Common myeloid progenitor, CD34-positive (primary cell): ENCODE measurements at regions not wholly inside any gene's neighbourhood (a gene's known extent, or its start where the extent isn't known, plus 50 kb on each side); places are given as distances from the start of the nearest gene placed in this dataset.

Experiments used
- CTCF ChIA-PET: fragments of 350-600 bp; sonication (Branson Sonifier 250); formaldehyde crosslinking; loops from one replicate; lab custom pipeline; 2021; ENCODE audit warnings: antibody characterized with exemption; lab: Charles Lee
- POLR2A ChIA-PET: fragments of 350-600 bp; sonication (Branson Sonifier 250); formaldehyde crosslinking; loops from one replicate; lab custom pipeline; 2021; ENCODE audit warnings: antibody characterized with exemption; lab: Charles Lee
- DNase-seq, 3 donors: peaks; one replicate each; pipeline versions ENCODE4 v3.0.0 to v3.0.0-alpha.2; 2013
- H3K27ac ChIP-seq, 2 experiments: 1 replicate in 1 of 2; 2 replicates in 1 of 2; pipeline ENCODE4 v1.7.0; 2013; ENCODE audit warnings: inconsistent platforms in 2 of 2, low read length in 2 of 2, mild to moderate bottlenecking in 2 of 2, low read depth in 1 of 2, moderate library complexity in 1 of 2; ENCODE audit not compliant: severe bottlenecking in 2 of 2, insufficient read depth in 1 of 2, poor library complexity in 1 of 2
- H3K27me3 ChIP-seq, 5 experiments: replicated peaks in 2 of 5; 1 replicate in 3 of 5; 2 replicates in 2 of 5; pipeline versions ENCODE4 v1.6.1 to v1.7.0; 2013; ENCODE audit warnings: low read length in 4 of 5, mild to moderate bottlenecking in 2 of 5, moderate library complexity in 2 of 5, inconsistent platforms in 1 of 5; ENCODE audit not compliant: insufficient read depth in 5 of 5, control insufficient read depth in 4 of 5
- H3K36me3 ChIP-seq, 4 experiments: 1 replicate in 2 of 4; 2 replicates in 2 of 4; pipeline versions ENCODE4 v1.6.1 to v1.7.0; 2013; ENCODE audit warnings: low read length in 3 of 4, control low read depth in 1 of 4, mild to moderate bottlenecking in 1 of 4; ENCODE audit not compliant: control insufficient read depth in 4 of 4, insufficient read depth in 4 of 4
- H3K4me1 ChIP-seq, 4 experiments: 1 replicate in 3 of 4; 2 replicates in 1 of 4; pipeline versions ENCODE4 v1.6.1 to v1.7.1; 2013; ENCODE audit warnings: low read length in 3 of 4, mild to moderate bottlenecking in 3 of 4, control low read depth in 1 of 4, inconsistent platforms in 1 of 4, moderate library complexity in 1 of 4; ENCODE audit not compliant: control insufficient read depth in 4 of 4, insufficient read depth in 4 of 4; ENCODE audit errors: control extremely low read depth in 1 of 4
- H3K4me3 ChIP-seq, 7 experiments: 1 replicate in 4 of 7; 2 replicates in 3 of 7; pipeline versions ENCODE4 v1.5.1 to v1.7.0; 2013; ENCODE audit warnings: mild to moderate bottlenecking in 7 of 7, low read length in 6 of 7, moderate library complexity in 6 of 7, inconsistent platforms in 2 of 7, low read depth in 2 of 7, control low read depth in 1 of 7; ENCODE audit not compliant: insufficient read depth in 4 of 7, control insufficient read depth in 1 of 7; ENCODE audit errors: extremely low read depth in 1 of 7
- H3K9me3 ChIP-seq, 5 experiments: 1 replicate in 4 of 5; 2 replicates in 1 of 5; pipeline versions ENCODE4 v1.6.1 to v1.7.1; 2013; ENCODE audit warnings: low read length in 4 of 5, mild to moderate bottlenecking in 2 of 5, inconsistent platforms in 1 of 5, low read depth in 1 of 5, moderate library complexity in 1 of 5; ENCODE audit not compliant: control insufficient read depth in 4 of 5, insufficient read depth in 2 of 5; ENCODE audit errors: control extremely low read depth in 1 of 5
- WGBS: methylation state at CpG from one replicate; pipeline ENCODE4 v1.1.5; 2013; ENCODE audit not compliant: insufficient coverage; 5-methylcytosine and 5-hydroxymethylcytosine counted together

DNA sequence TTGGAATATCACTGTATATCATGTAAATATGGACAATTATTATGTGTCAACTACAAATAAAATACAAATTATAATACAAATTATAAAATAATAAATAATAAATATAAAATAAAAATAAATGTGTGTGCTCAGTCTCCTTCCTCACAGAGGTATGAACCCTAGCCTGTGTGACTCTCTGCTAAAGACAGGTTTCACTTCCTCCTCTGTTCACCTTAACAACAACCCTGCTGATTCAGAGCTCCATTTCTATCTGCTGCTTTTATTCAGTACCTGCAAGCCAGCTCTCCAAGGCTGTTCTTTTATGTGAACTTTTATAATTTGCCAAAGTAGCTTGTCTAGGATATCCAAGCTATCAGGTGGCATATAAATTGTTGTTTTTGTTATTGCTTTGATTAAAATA, 610.7 kb upstream of the GRM7 start:
- H3K4me1 ChIP-seq: peaks cover 0 to 3% (median 1%) of the 10 kb centered on the region in 4 experiments
- H3K27ac ChIP-seq: no peak overlapping the region
- ChIA-PET CTCF (no interaction called here), POLR2A (no interaction called here)
- peak in 1 of 3 donors; percentile 8 for DNase-seq
- peaks cover 0 to 3% (median 0%) of the 10 kb centered on the region in 5 experiments for H3K9me3 ChIP-seq
- no peak overlapping the region for H3K4me3 ChIP-seq
- no peaks in the 10 kb centered on the region for H3K36me3 ChIP-seq
- H3K27me3 ChIP-seq: no peaks in the 10 kb centered on the region

DNA sequence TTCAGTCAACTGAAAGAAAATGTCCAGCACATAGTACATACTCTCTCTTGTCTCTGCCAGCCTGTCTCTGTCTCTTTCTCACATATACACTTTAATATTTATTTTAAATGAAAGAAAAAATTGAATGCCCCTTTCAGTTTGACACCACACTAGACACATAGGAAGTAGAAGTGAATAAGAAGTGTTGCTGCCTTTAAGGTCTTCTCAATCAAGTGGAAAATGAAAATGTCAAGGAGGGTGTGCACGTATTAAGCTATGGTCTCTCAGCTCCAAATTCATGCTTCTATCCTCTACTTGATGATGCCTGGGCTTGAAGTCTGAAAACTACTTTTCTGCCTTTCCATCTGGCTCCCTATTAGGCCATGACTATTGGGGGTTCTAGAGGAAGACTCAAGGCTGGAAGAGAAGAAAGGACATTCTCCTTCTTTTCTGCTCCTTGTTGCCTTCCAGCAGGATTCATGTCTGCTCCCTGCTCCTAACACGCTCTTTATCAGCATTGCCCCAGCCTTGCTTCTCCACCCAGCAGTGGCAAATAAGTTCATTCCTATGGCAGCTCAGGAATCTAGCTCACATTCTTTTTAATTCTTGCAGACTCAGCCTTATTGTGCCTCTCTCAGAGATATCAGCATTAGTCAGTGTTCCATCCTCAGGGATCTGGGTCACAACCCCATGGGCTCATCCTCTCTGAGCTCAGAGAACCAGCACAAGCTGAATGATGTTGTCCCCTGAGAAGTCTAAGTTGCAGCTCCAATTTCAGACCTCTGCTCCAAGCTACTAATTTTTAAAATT, 609.1 kb upstream of the GRM7 start:
- WGBS: 100% methylated on average over 1 of the region's 2 CpGs
- H3K9me3 ChIP-seq: peaks cover 0 to 3% (median 0%) of the 10 kb centered on the region in 5 experiments
- CTCF ChIA-PET: no interaction called here
- no peak overlapping the region for H3K4me3 ChIP-seq
- no peak overlapping the region for H3K27ac ChIP-seq
- H3K36me3 ChIP-seq: no peaks in the 10 kb centered on the region
- H3K4me1 ChIP-seq: peaks cover 0 to 3% (median 1%) of the 10 kb centered on the region in 4 experiments
- no peaks in the 10 kb centered on the region for H3K27me3 ChIP-seq
- POLR2A ChIA-PET: interaction anchor here (0.7 kb wide), 1 partner anchor 593 kb away, joined by 4 read pairs; no protein-coding TSS in a partner anchor
- DNase-seq: no peak

DNA sequence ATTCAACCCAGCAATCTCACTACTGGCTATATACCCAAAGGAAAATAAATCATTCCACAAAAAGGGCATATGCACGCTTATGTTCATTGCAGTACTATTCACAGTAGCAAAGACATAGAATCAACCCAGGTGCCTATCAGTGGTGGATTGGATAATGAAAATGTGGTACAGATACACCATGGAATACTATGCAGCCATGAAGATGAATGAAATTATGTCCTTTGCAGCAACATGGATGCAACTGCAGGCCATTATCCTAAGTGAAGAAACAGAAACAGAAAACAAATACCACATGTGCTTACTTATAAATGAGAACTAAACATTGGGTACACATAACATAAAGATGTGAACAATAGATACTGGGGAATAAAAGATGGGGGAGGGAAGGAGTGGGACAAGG, 606.4 kb upstream of the GRM7 start:
- H3K27me3 ChIP-seq: no peaks in the 10 kb centered on the region
- no CpG with 5 or more reads among the region's 1 CpG for WGBS
- H3K9me3 ChIP-seq: peaks cover 0 to 3% (median 0%) of the 10 kb centered on the region in 5 experiments
- H3K36me3 ChIP-seq: no peaks in the 10 kb centered on the region
- ChIA-PET POLR2A (no interaction called here), CTCF (no interaction called here)
- H3K4me1 ChIP-seq: peaks cover 0 to 3% (median 1%) of the 10 kb centered on the region in 4 experiments
- DNase-seq: no peak
- H3K27ac ChIP-seq: no peak overlapping the region
- H3K4me3 ChIP-seq: no peak overlapping the region

DNA sequence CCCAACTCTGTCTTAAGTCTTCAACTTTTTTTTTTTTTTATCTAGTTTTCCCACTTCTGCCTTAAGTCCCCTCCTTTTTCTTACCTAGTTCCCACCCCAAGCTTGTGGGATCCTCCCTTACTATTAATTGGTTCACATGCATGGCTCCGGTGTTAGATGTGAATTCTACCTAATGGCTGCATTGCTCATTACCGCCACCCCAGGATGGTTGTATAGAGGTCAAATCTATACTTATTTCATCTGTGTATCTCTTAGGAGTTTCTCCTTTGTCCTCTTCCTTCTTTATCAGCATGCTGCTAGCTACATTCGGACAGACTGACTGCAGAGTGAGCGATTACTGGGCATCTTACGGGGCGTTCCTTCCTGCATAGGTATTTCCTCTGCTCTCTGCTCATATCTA, 605.7 kb upstream of the GRM7 start:
- Histone ChIP-seq H3K4me3 (no peak overlapping the region), H3K36me3 (no peaks in the 10 kb centered on the region), H3K9me3 (peaks cover 0 to 3% (median 0%) of the 10 kb centered on the region in 5 experiments), H3K27me3 (no peaks in the 10 kb centered on the region), H3K27ac (no peak overlapping the region), H3K4me1 (no peaks in the 10 kb centered on the region)
- POLR2A ChIA-PET: no interaction called here
- 100% methylated on average over 1 of the region's 6 CpGs for WGBS
- CTCF ChIA-PET: no interaction called here
- no peak for DNase-seq

DNA sequence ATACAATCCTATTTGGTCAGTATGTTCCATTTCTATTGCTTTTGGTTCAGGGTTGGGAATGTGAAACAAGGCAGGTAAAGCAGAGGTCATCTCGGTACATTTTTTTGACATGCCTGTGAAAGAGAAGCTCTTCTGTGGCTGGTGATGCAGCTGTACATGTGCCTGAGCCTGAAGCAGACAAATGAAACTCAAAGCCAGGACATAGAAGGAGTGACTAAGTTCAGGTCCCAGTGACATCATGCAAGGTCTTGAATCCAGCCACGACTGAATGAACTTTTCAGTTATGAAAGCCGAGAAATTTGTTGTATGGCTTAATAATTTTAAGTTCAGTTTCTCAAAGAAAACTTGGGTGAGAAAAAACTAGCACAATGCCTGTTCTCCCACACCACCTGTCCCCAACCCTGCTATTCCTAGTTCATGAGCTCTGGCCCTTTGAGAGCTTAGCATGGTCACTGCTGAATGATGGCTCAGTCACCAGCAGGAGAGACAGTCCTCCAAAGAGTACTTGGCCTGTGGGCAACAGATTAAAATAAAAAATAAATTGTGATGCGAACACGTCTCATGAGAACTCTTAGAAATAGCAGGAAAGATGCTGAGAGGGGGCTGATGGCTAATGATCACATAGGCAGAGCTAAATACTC, 600.2 kb upstream of the GRM7 start:
- no peak overlapping the region for H3K4me3 ChIP-seq
- DNase-seq: no peak
- H3K4me1 ChIP-seq: no peaks in the 10 kb centered on the region
- no peaks in the 10 kb centered on the region for H3K9me3 ChIP-seq
- no peaks in the 10 kb centered on the region for H3K27me3 ChIP-seq
- H3K27ac ChIP-seq: no peak overlapping the region
- 93% methylated on average over 4 of the region's 5 CpGs for WGBS
- ChIA-PET POLR2A (no interaction called here), CTCF (no interaction called here)
- no peaks in the 10 kb centered on the region for H3K36me3 ChIP-seq

DNA sequence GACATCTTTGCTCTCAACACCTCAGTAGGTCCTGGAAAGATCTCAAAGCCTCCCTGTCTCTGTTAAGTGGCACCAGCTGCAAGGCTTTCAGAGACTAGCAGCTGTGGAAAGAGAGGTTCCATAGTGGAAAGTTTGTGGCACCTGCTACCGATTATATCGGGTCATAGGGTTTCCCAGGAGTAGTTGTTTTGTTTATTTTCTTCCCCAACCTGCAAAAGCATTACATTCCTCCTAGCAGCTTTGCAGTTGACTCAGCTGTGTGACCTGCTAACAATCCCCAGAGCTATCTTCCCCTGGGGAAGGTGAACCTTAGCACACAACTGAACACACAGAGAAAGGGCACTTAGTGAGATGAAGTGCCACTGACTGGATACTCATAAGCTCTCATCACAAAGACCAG, 598.9 kb upstream of the GRM7 start:
- no CpG with 5 or more reads among the region's 2 CpGs for WGBS
- no peak for DNase-seq
- Histone ChIP-seq H3K27me3 (no peaks in the 10 kb centered on the region), H3K27ac (no peak overlapping the region), H3K9me3 (no peaks in the 10 kb centered on the region), H3K4me3 (no peak overlapping the region), H3K36me3 (no peaks in the 10 kb centered on the region), H3K4me1 (no peaks in the 10 kb centered on the region)
- ChIA-PET CTCF (interaction anchor here (0.6 kb wide), 1 partner anchor 22 kb away, joined by 3 read pairs; no protein-coding TSS in a partner anchor), POLR2A (interaction anchor here (0.6 kb wide), 1 partner anchor 906 kb away, joined by 3 read pairs; no protein-coding TSS in a partner anchor)

DNA sequence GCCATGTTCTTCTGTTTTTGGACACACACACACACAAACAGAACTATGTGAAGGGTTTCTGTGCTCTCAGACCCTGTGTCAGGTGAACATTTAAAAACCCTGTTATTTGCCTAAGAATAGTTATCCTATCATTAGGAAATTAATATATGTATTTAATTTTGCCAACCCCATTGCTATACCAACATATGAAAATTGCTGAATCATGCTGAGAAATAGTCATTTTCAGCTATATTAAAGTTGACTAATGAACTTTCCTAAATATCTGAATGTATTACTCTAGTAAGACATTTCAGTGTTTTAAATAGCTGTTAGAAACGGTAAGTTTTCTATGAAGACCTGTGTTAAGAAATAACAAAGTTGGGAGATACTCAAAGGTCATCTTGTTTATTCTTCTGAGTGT, 596.9 kb upstream of the GRM7 start:
- H3K27me3 ChIP-seq: no peaks in the 10 kb centered on the region
- ChIA-PET CTCF (no interaction called here), POLR2A (no interaction called here)
- no peaks in the 10 kb centered on the region for H3K4me1 ChIP-seq
- H3K27ac ChIP-seq: no peak overlapping the region
- H3K4me3 ChIP-seq: no peak overlapping the region
- no CpG with 5 or more reads among the region's 1 CpG for whole genome bisulfite sequencing
- DNase-seq: no peak
- no peaks in the 10 kb centered on the region for H3K9me3 ChIP-seq
- no peaks in the 10 kb centered on the region for H3K36me3 ChIP-seq
